Right renal pelvis (tissue), 4 donors: ENCODE measurements at regions not wholly inside any gene's neighbourhood (a gene's known extent, or its start where the extent isn't known, plus 50 kb on each side); places are given as distances from the start of the nearest gene placed in this dataset.
"Not testable (repeated sequence)": the region's sequence is repeated elsewhere in the genome, so short reads cannot be mapped to it uniquely, and the experiment has no call there.

Source experiments
- DNase-seq, 4 donors: peaks; one replicate each; pipeline ENCODE4 v3.0.0-alpha.2; 2013; ENCODE audit warnings: low read depth in 4 of 4, low spot score in 3 of 4, missing footprints in 1 of 4

- DNase-seq: no peak
Measured at GRCh38 chr2:31739161-31739560, 158.4 kb upstream of the SRD5A2 start.

- DNase-seq: no peak
Measured at GRCh38 chr2:31736695-31737454, 156.1 kb upstream of the SRD5A2 start.

- no peak for DNase-seq
Measured at GRCh38 chr2:31735716-31736115, 155.0 kb upstream of the SRD5A2 start.

DNA sequence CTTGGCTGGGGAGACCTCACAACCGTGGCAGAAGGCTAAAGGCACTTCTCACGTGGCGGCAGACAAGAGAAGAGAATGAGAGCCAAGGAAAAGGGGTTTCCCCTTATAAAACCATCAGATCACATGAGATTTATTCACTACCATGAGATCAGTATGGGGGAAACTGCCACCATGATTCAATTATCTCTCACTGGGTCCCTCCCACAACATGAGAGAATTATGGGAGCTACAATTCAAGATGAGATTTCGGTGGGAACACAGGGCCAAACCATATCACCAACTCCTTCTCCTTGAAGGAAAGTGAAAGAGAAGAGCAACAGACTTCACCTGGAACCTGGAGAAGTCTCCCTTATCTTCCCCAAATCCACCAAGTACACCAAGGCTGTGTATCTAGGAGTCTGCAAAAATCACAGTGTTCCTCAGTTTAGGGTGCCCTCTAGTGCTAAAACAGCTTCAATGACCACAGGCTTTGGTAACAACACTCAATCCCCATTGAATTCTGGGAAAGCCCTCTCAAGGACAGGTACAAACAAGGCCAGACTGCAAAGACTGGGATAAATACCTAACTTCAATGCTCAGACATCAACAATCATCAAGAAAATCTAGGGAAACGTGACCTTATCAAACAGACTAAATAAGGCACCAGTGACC lies 148.8 kb upstream of the SRD5A2 start:
- no peak for DNase-seq

- no peak for DNase-seq
Measured at GRCh38 chr2:31729065-31729439, 148.3 kb upstream of the SRD5A2 start.

GRCh38 chr2:31728406-31729064 lies 147.8 kb upstream of the SRD5A2 start:
- DNase-seq: no peak

DNA sequence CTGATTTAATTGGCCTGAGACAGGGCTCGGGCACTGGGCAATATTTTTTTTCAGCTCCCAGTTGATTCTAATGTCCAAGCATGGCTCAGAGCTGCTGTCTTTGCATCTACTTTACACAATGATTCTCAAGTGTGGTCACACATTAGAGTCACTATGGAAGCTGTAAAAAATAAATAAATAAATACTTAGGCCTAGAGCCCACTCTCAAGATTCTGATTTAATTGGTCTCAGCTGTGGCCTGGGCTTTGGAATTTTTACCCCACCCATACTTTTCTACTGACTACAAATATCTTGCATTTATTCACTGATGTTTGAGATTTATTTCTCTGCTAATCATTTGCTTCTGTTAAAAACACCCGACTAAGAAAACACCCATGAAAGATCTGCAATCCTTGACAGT lies 145.7 kb upstream of the SRD5A2 start:
- no peak for DNase-seq

DNA sequence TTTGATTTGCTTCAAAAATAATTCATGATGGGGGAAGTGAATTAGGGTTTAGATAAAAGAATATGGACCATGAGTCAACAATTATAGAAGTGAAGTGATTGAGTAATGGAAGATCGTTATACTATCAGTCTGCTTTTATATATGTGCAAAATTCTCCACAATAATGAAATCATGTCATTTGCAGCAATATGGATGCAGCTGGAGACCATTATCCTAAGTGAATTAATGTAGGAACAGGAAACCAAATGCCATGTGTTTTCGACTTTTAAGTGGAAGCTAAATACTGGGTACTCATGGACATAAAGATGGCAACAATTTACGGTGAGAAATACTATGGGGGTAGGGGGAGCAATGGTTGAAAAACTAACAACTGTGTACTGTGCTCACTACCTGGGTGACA lies 144.7 kb upstream of the SRD5A2 start:
- no peak for DNase-seq

DNA sequence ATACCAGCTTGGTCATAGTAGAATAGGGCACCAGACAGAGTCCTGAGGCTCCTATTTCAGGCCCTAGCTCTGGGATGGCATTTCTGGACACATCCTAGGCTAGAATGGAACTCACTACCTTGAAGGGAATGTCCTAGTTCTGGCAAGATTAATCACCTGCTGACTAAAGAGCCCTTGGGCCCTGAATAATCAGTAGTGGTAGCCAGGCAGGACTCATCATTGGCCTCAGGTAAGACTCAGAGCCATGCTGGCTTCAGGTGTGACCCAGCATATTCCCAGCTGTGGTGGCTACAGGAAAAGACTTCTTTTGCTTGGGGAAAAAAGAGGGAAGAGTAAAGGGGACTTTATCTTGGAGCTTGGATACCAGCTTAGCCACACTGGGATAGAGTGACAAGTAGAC lies 131.0 kb upstream of the SRD5A2 start:
- no peak for DNase-seq

DNA sequence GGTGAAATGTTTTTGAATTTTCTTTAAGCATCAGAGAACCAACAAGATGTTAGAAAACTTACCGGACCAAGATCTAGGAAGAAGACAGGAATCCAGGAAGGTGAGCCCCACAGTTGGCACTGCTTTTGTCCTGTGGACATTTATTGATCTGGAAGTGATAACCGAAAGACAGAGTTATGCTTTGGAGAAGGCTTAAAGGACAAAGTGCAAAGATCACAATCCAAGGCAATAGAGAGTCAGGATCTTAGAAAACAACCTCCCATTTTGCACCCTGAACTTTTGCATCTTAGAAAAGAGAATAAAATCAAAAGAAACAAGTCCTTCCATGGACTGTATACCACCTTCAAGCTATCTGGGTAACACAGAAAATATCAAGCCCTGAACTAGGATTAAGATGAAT lies 129.4 kb upstream of the SRD5A2 start:
- DNase-seq: no peak

DNA sequence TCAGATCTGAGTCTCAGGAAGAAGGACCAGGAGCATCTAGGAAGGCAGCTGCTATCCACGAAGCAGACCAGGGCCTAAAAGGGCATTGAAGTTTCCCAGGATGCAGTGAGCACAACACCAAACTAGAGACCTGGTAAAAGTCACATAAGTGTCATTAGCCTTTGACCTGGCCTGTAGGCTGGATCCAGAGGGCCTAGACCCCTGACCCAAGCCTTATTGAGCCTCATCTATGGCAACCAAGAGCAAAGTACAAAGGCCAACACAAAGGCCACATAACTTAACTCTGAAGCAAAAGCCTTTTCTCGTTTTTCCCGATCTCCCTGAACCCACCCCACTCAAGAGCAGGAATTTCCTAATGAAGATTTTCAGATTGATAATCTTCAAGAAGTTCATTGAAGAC lies 127.3 kb upstream of the SRD5A2 start:
- DNase-seq: no peak

DNA sequence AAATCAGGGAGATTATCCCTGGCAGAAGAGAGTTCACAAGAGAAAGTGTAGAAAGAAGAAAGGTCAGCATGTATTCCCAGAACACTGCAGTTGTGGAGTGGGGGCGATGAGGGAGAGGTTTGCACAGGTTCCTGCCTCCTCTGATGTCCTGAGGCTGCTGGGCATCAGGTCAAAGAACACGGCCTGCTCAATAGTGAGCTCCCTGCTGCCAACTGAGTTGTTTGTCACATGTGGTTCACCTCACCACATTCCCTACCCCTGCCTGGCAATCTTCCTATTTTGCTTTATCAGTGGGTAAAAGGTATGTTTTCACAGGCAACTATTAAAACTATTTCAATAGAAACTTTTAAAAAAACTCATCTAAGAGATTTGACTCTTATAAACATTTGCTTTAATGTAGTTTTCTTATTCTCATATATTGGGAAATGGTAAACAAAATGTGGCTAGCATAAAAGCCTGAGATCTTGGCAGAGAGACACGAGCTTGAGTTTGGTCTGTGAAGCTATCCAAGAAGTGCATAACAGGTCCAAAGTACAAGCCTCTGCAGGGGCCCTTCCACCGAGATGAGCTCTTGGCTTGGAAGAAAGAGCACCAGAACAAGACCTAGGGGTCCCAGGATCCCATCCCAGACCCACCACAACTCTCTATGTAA lies 123.9 kb upstream of the SRD5A2 start:
- DNase-seq: no peak

DNA sequence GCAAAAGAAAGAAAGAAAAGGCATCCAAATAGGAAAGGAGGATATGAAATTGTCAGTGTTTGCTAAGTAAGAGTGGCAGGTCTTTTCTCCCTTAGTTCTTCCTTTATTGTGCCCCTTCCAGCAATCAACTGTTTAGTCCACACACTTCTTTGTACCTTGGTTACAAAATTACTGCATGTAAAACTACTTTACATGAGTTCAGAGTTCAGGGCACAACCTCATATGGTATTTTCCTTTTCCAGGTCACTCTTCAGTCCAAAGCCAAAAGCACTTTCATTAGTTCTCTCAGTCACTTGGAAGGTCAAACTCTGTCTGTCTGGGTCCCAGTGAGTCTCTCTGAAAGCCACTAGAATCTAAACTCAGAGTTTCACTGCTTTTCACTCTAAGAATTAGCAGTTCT lies 122.5 kb upstream of the SRD5A2 start:
- DNase-seq: no peak

GRCh38 chr2:31698722-31699121 lies 118.0 kb upstream of the SRD5A2 start:
- no peak for DNase-seq

- DNase-seq: no peak
Measured at GRCh38 chr2:31696068-31696467, 115.3 kb upstream of the SRD5A2 start.

DNA sequence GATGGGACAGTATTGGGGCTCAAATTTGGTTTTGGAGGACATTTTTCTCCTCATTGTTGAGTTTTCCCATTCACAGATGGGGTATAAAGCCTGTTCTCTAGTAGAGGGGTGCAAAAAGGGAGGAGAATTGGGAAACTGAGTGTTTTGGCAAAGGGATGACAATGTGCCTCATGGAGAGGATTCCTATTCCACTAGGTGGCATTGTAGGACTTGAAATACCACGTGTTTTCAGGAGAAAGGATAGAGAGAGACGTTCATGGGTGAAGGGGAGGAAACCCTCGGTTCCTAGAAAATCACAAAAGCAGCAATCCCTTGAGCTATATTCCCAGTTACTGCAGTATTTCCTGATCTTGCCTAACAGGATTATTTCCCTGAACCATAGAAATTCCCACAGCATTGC lies 113.7 kb upstream of the SRD5A2 start:
- no peak for DNase-seq

DNA sequence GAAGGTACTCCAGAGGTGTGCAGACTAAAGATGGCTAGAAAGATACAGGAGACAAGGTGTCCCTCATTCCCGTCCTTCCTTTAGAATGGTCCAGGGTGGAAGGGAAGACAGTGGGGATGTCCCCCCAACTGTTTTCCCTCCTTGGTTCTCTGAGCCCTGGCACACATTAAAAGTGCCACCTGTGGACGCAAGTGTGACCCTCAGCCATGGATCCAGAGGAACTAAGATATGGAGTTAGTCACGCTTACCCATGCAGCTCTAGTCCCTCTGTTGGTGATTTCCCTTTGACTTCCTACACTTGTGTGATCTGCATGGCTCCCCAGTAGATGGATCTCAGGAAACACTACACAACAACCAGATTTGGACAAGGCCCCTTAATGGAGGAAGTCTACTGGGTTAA lies 113.1 kb upstream of the SRD5A2 start:
- no peak for DNase-seq

GRCh38 chr2:31688282-31688681 lies 107.5 kb upstream of the SRD5A2 start:
- DNase-seq: no peak

DNA sequence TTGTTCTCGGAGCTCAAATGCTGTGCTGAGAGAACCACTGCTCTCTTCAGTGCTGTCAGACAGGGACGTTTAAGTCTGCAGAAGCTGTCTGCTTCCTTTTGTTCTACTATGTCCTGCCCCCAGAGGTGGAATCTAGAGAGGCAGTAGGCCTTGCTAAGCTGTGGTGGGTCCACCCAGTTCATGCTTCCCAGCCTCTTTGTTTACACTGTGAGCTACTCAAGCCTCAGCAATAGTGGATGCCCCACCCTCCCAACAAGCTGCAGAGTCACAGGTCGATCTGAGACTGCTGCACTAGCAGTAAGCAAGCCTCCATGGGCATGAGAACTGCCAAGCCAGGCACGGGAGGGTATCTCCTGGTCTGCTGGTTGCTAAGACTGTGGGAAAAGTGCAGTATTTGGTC lies 102.8 kb upstream of the SRD5A2 start:
- not testable (repeated sequence) for DNase-seq

DNA sequence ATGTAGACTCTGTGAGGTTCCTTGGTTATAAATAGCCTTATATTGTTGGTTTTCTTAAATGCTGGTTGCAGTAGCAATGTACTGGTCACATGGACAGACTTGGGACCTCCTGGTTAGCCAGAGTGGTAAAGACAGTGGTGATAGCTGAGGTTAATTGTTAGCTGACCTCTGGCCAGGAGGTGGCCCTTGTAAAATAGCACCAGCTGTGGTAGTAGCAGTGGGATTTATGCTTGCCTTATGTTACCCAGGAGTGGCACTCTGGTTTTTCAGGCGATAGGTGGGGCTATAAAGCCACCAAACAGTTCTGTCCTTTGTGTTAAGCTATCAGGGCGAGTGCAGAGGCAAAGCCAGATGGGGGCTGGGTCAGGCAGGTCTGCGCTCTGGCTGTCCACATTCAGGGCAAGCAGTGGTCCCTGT lies 94.8 kb upstream of the SRD5A2 start:
- DNase-seq: no peak

- DNase-seq: no peak
Measured at GRCh38 chr2:31674446-31674845, 93.7 kb upstream of the SRD5A2 start.

- no peak for DNase-seq
Measured at GRCh38 chr2:31666878-31667277, 86.1 kb upstream of the SRD5A2 start.
